Fibroblast of skin of right biceps (primary cell): ENCODE measurements at regions not wholly inside any gene's neighbourhood (a gene's known extent, or its start where the extent isn't known, plus 50 kb on each side); places are given as distances from the start of the nearest gene placed in this dataset.
"Not testable (repeated sequence)": the region's sequence is repeated elsewhere in the genome, so short reads cannot be mapped to it uniquely, and the experiment has no call there.

ENCODE experiments used
- DNase-seq: peaks from one replicate; pipeline ENCODE4 v3.0.0-alpha.2; 2013

DNA sequence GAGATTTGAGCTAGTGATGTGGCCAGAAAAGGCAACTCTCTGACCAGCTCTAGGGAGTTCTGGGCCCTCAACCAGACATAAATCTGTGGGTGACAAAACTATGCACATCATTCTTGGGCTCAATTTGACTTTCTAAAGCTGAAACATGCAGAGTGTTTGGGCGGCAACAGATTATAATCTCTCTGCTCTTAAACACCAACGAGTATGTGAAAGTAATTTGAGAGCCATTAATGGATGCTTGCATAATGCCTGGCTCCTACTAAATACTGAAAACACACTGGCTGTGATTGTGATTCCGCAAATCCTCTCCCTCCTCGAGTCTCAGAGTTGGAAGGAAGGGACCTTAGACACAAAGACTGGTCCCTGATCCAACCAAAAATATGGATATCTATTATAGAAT is 186.7 kb downstream of the UACA start:
- DNase-seq = peak; percentile 57

DNA sequence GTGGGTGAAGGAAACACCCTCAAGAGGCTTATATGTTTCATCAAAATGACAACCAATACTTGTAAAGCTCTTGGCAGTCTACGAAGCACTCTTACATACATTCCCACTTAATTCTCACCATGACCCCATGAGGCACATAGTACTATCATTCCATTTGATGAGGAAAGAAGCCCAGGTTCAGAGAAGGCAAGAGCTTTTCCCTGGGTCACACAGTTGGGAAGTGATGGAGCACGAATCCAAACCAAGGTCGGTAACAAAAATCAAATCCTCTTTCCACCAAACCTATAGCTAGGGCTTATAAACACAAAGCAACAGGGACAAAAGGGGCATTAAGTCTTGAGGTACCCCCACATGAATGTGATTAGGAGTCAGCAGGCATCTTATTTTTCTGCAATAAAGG is 187.1 kb downstream of the UACA start:
- no peak for DNase-seq

GRCh38 chr15:70575231-70576226 is 187.8 kb downstream of the UACA start:
- peak; percentile 90 for DNase-seq

DNA sequence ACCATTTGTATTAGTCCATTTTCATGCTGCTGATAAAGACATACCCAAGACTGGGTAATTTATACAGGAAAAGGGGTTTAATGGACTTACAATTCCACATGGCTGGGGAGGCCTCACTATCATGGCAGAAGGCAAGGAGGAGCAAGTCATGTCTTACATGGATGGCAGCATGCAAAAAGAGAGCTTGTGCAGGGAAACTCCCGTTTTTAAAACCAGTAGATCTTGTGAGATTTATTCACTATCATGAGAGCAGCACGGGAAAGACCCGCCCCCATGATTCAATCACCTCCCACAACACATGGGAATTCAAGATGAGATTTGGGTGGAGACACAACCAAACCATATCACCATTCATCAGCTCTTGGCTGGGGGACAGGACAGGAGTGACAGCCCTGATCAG is 189.0 kb downstream of the UACA start:
- not testable (repeated sequence) for DNase-seq

DNA sequence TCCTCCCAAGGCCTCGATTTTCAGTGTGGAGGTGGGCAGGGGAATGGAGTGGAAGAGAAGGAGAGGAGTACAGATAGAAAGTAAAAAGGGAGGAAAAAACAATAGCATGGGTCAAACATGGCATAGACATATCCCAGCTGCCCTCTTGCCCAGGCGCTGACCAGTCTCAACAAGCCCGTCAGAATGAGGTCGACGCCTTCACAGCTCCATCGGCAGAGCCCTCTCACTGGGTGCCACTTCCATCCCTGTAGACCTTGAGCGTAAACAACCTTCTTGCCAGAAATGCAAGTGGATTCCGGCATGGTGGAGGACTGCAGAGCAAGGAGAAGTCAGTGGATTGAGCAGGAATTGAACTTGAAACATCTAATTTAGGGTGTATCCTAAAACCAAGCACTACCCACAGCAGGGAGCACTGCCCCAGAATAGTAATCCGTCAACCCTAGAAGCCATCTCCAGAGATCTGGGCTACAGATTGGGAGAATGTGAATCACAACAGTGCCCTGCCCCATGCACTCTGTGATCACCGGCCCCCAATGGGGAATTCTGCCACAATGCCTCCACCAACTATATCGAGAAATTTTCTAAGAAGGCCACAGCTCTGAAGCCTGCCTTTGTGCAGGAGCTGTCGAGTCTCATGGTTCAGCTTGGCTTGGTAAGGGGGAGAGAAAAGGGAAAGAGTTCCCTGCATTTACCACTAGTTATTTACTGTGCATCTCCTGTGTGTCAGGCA is 190.1 kb downstream of the UACA start:
- no peak for DNase-seq

GRCh38 chr15:70569714-70570231 is 193.6 kb downstream of the UACA start:
- no peak for DNase-seq

- DNase-seq = peak; percentile 63
These were observed 194.2 kb downstream of the UACA start for GRCh38 chr15:70569091-70569713.

- no peak for DNase-seq
These were observed 196.4 kb downstream of the UACA start for GRCh38 chr15:70566989-70567388.

- no peak for DNase-seq
These were observed 197.1 kb downstream of the UACA start for GRCh38 chr15:70566047-70566835.

DNA sequence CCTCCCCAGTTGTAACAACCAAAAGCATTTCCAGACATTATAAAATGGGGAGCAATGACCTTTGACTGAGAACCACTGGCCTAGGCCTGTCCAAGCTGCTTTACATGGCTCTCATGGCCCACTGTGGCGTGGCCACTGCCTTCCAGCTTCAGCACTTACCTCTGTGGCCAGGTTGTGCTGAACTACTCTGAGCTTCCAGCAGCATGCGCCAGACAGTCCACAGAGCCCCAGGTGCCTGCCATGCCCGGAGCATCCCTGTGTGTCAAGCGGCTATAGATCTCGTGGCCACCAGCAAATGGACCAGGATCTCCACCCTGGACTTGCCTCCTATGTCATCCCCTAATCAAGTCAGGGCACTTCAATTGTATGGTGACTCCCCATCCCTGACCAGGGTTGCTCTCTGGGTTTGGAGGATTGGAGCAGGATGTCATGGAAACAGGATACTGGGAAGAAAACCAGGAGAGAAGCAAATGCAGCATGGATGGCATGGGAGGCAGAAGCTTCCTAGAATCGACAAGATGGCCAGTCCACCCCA is 199.7 kb downstream of the UACA start:
- no peak for DNase-seq

- DNase-seq = no peak
These were observed 200.5 kb downstream of the UACA start for GRCh38 chr15:70562906-70563305.

- no peak for DNase-seq
These were observed 201.5 kb downstream of the UACA start for GRCh38 chr15:70561885-70562284.

DNA sequence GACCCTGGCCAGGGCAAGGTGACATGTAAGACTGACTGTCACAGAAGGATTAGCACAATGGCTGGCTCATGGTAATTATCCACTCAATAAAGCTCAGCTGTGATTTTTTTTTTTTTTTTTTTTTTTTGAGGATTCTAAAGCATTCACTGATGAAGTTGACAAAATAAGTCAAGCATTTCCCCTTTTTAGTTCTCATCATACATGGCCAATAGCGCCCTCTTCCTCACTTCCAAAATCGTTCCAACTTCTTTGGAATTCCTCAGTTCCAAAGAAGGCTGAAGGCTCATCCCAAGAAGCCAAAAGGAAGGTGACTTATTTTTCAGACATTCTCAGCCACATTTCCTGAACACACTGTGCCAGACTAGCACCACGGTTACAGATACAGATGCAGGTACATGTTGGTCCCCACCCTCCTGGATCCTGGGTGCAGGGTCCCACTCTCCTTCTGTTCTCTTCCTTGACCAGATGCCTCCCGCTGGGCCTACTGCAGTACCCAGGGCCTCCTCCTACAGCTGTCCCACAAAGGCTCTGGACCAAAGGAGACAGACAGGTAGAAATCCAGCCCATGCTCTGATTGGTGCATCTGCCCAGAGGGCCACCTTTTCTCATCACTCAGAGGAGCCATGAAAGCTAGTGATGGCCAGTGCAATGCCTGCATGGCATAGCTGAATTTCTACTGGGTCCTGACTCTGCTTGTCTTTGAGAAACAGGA is 202.6 kb downstream of the UACA start:
- no peak for DNase-seq

GRCh38 chr15:70559265-70560239 is 203.8 kb downstream of the UACA start:
- DNase-seq = peak; percentile 44

GRCh38 chr15:70558406-70559264 is 204.7 kb downstream of the UACA start:
- DNase-seq = no peak

- DNase-seq = no peak
These were observed 205.7 kb downstream of the UACA start for GRCh38 chr15:70557521-70558258.

GRCh38 chr15:70556779-70557178 is 206.6 kb downstream of the UACA start:
- DNase-seq = no peak

DNA sequence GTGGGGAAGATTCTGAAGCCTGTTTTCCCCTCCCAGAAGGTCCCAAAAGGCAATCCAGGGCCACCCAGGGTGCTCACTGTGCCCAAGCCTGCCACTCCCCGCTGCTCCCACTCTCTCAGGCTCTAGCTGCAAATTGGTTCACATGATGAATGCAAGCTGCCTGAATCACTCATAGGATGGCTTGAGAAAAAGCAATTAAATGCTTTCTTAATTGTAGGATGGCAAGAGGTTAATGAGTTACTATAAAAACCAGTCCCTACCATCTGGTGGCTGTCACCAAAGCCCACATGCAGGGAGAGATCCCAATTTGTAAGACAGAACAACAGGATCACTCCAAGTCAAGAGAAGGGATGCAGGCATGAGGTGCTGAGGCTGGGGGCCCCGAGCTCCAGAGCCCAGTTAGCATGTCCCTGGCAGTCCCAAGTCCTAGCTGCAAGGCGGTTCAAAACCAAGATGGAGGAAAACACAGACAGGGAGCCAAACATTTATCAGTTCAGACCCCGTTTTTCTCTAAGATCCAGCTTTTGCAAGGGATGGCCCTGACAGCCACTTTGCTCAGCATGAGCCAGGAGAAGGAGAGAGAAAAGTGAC is 207.1 kb downstream of the UACA start:
- no peak for DNase-seq
